Neuronal stem cell (in vitro differentiated cells): ENCODE measurements at regions not wholly inside any gene's neighbourhood (a gene's known extent, or its start where the extent isn't known, plus 50 kb on each side); places are given as distances from the start of the nearest gene placed in this dataset.

Experiments used
- DNase-seq: peaks from one replicate; pipeline ENCODE4 v3.0.0-alpha.2; 2013; ENCODE audit warnings: low spot score
- H2AFZ ChIP-seq: one replicate; pipeline ENCODE4 v1.6.1; 2013; ENCODE audit warnings: mild to moderate bottlenecking, low read length, inconsistent platforms
- H2AK5ac ChIP-seq: 2 replicates; pipeline ENCODE4 v1.6.1; 2013; ENCODE audit warnings: low read depth, mild to moderate bottlenecking, inconsistent platforms, low read length, moderate library complexity, mixed read lengths
- H2BK120ac ChIP-seq: 2 replicates; pipeline ENCODE4 v1.6.1; 2013; ENCODE audit warnings: low read depth, mild to moderate bottlenecking, inconsistent platforms, low read length, moderate library complexity, mixed read lengths
- H2BK12ac ChIP-seq: one replicate; pipeline ENCODE4 v1.6.1; 2013; ENCODE audit warnings: low read length, inconsistent platforms
- H2BK15ac ChIP-seq: 2 replicates; pipeline ENCODE4 v1.6.1; 2013; ENCODE audit warnings: mild to moderate bottlenecking, low read length, inconsistent platforms, mixed read lengths
- H2BK5ac ChIP-seq: one replicate; pipeline ENCODE4 v1.6.1; 2013; ENCODE audit warnings: inconsistent platforms, mild to moderate bottlenecking, low read length, moderate library complexity
- H3K14ac ChIP-seq: one replicate; pipeline ENCODE4 v1.6.1; 2013; ENCODE audit warnings: low read length, inconsistent platforms
- H3K18ac ChIP-seq: 2 replicates; pipeline ENCODE4 v1.6.1; 2013; ENCODE audit warnings: low read length, inconsistent platforms
- H3K23ac ChIP-seq: 2 replicates; pipeline ENCODE4 v1.6.1; 2013; ENCODE audit warnings: low read depth, mild to moderate bottlenecking, mixed read lengths, low read length, inconsistent platforms; ENCODE audit not compliant: poor library complexity
- H3K27ac ChIP-seq: replicated peaks from 3 replicates; pipeline ENCODE4 v1.5.1; 2013; ENCODE audit warnings: low read length, inconsistent platforms
- H3K27me3 ChIP-seq, 3 experiments: 2 replicates each; pipeline ENCODE4 v1.6.1; 2013; ENCODE audit warnings: low read length in 3 of 3, mild to moderate bottlenecking in 2 of 3, inconsistent platforms in 1 of 3, low read depth in 1 of 3, mixed read lengths in 1 of 3, moderate library complexity in 1 of 3; ENCODE audit not compliant: control insufficient read depth in 3 of 3, insufficient read depth in 3 of 3
- H3K36me3 ChIP-seq, 2 donors: replicated peaks in 1 of 2; 2 replicates each; pipeline ENCODE4 v1.6.1; 2013; ENCODE audit warnings: low read length in 2 of 2; ENCODE audit not compliant: control insufficient read depth in 2 of 2, insufficient read depth in 2 of 2
- H3K4ac ChIP-seq: 2 replicates; pipeline ENCODE4 v1.6.1; 2013; ENCODE audit warnings: inconsistent platforms, mild to moderate bottlenecking, low read length, moderate library complexity
- H3K4me1 ChIP-seq, 2 donors: 1 replicate in 1 of 2; 2 replicates in 1 of 2; pipeline ENCODE4 v1.6.1; 2013; ENCODE audit warnings: low read length in 2 of 2, low read depth in 1 of 2; ENCODE audit not compliant: control insufficient read depth in 2 of 2, insufficient read depth in 1 of 2
- H3K4me2 ChIP-seq: one replicate; pipeline ENCODE4 v1.6.1; 2013; ENCODE audit warnings: mild to moderate bottlenecking, low read length, inconsistent platforms; ENCODE audit not compliant: insufficient read depth, poor library complexity, severe bottlenecking
- H3K4me3 ChIP-seq, 2 donors: 2 replicates each; pipeline ENCODE4 v1.5.1; 2013; ENCODE audit warnings: low read length in 2 of 2, mild to moderate bottlenecking in 2 of 2, inconsistent platforms in 1 of 2, moderate library complexity in 1 of 2
- H3K79me1 ChIP-seq: one replicate; pipeline ENCODE4 v1.6.1; 2013; ENCODE audit warnings: low read depth, mild to moderate bottlenecking, inconsistent platforms, low read length, moderate library complexity
- H3K9ac ChIP-seq: one replicate; pipeline ENCODE4 v1.6.1; 2013; ENCODE audit warnings: mild to moderate bottlenecking, low read depth, low read length, inconsistent platforms; ENCODE audit not compliant: poor library complexity
- H3K9me3 ChIP-seq, 2 donors: replicated peaks in 1 of 2; 2 replicates each; pipeline versions ENCODE3 to v1.6.1; 2013; ENCODE audit warnings: low read length in 2 of 2, mild to moderate bottlenecking in 2 of 2, inconsistent platforms in 1 of 2, low read depth in 1 of 2, mixed read lengths in 1 of 2, moderate library complexity in 1 of 2; ENCODE audit not compliant: control insufficient read depth in 2 of 2, insufficient read depth in 1 of 2
- H4K8ac ChIP-seq: one replicate; pipeline ENCODE4 v1.6.1; 2013; ENCODE audit warnings: low read depth, mild to moderate bottlenecking, inconsistent platforms, low read length, moderate library complexity
- H4K91ac ChIP-seq: one replicate; pipeline ENCODE4 v1.6.1; 2013; ENCODE audit warnings: low read length, low read depth, mild to moderate bottlenecking, inconsistent platforms; ENCODE audit not compliant: poor library complexity
- WGBS, 2 donors: extraction: QIAGEN DNeasy Blood & Tissue Kit; methylation state at CpG; one replicate each; pipeline ENCODE4 v1.1.7; 2013; ENCODE audit warnings: missing lambda C conversion rate in 2 of 2, mixed read lengths in 1 of 2; ENCODE audit not compliant: insufficient read length in 2 of 2, insufficient replicate concordance in 1 of 2; ENCODE audit errors: extremely low coverage in 2 of 2; 5-methylcytosine and 5-hydroxymethylcytosine counted together

DNA sequence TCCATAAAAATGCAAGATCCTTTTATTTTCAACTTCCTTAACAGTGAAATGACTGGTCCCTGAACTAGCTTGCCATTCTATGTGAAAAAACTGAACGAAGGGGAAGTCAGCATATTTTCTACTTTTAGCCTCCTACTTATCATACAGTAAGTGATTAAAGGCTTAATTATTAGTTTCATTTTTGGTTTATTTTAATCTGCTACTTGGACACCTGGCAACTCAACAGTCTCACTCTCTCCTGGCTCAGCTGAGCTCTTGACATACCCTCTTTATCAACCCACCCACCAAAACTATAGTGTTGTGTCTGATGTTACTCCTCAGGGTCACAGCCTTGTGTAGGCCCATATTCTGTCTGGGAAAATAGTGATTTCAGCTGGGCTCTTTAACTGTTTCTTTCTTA is 86.2 kb upstream of the CPXCR1 start:
- Histone ChIP-seq H2AK5ac (no peak overlapping the region), H2BK12ac (no peak overlapping the region), H3K9ac (no peak overlapping the region), H3K79me1 (no peaks in the 10 kb centered on the region), H3K27ac (no peak overlapping the region), H2AFZ (no peak overlapping the region), H2BK15ac (no peak overlapping the region), H3K36me3 (no peaks in the 10 kb centered on the region), H3K27me3 (no peaks in the 10 kb centered on the region), H3K14ac (no peak overlapping the region), H3K4ac (no peak overlapping the region), H3K23ac (no peak overlapping the region), H4K8ac (no peak overlapping the region), H3K18ac (no peak overlapping the region), H3K9me3 (no peaks in the 10 kb centered on the region), H2BK120ac (no peak overlapping the region), H4K91ac (no peak overlapping the region), H3K4me3 (no peak overlapping the region), H2BK5ac (no peak overlapping the region), H3K4me2 (no peak overlapping the region), H3K4me1 (no peaks in the 10 kb centered on the region)
- no CpG with 5 or more reads among the region's 1 CpG for WGBS, 2 donors
- no peak for DNase-seq

- Histone ChIP-seq H4K91ac (no peak overlapping the region), H4K8ac (no peak overlapping the region), H2AFZ (no peak overlapping the region), H3K27me3 (no peaks in the 10 kb centered on the region), H2BK12ac (no peak overlapping the region), H3K27ac (no peak overlapping the region), H3K14ac (no peak overlapping the region), H3K9ac (no peak overlapping the region), H2BK5ac (no peak overlapping the region), H2BK120ac (no peak overlapping the region), H3K23ac (no peak overlapping the region), H2AK5ac (no peak overlapping the region), H3K36me3 (no peaks in the 10 kb centered on the region), H3K4me2 (no peak overlapping the region), H3K18ac (no peak overlapping the region), H3K79me1 (no peaks in the 10 kb centered on the region), H3K4ac (no peak overlapping the region), H3K9me3 (no peaks in the 10 kb centered on the region), H3K4me1 (no peaks in the 10 kb centered on the region), H2BK15ac (no peak overlapping the region), H3K4me3 (no peak overlapping the region)
- WGBS, 2 donors: no CpG with 5 or more reads among the region's 4 CpGs
- DNase-seq: no peak
Observed at GRCh38 chrX:88672261-88672660, 74.8 kb upstream of the CPXCR1 start.
